VCaP (cell line): ENCODE measurements at regions not wholly inside any gene's neighbourhood (a gene's known extent, or its start where the extent isn't known, plus 50 kb on each side); places are given as distances from the start of the nearest gene placed in this dataset.
"Not testable (repeated sequence)": the region's sequence is repeated elsewhere in the genome, so short reads cannot be mapped to it uniquely, and the experiment has no call there.

Source experiments
- H3K27ac ChIP-seq: fragments of 450-650 bp; 2 replicates; pipeline ENCODE4 v1.5.1; 2017
- CTCF ChIP-seq: fragments of 450-650 bp; conservative IDR thresholded peaks from 2 replicates; pipeline ENCODE4 v1.5.1; 2017; ENCODE audit warnings: mild to moderate bottlenecking, moderate library complexity

- TF ChIP-seq CTCF, result no peak
- no peak overlapping the region for H3K27ac ChIP-seq
Measured at GRCh38 chr20:43361526-43361925, 96.2 kb upstream of the SRSF6 start.

- TF ChIP-seq CTCF, result no peak
- H3K27ac ChIP-seq, result no peak overlapping the region
Measured at GRCh38 chr20:43360016-43360415, 97.7 kb upstream of the SRSF6 start.

- TF ChIP-seq CTCF, result no peak
Measured at GRCh38 chr20:43358811-43359210, 98.9 kb upstream of the SRSF6 start.

GRCh38 chr20:43357352-43357751, 100.3 kb upstream of the SRSF6 start:
- no peak for TF ChIP-seq CTCF
- H3K27ac ChIP-seq, result no peak overlapping the region

More at GRCh38 chr20:43358811-43359210, 98.9 kb upstream of the SRSF6 start:
- H3K27ac ChIP-seq, result no peak overlapping the region

- TF ChIP-seq CTCF, result no peak
- no peak overlapping the region for H3K27ac ChIP-seq
Measured at GRCh38 chr20:43355610-43356009, 102.1 kb upstream of the SRSF6 start.

- no peak overlapping the region for H3K27ac ChIP-seq
- TF ChIP-seq CTCF, result no peak
Measured at GRCh38 chr20:43352996-43353395, 104.7 kb upstream of the SRSF6 start.

- H3K27ac ChIP-seq, result not testable (repeated sequence)
Measured at GRCh38 chr20:43350694-43351093, 107.0 kb upstream of the SRSF6 start.

- no peak for TF ChIP-seq CTCF
- no peak overlapping the region for H3K27ac ChIP-seq
Measured at GRCh38 chr20:43349841-43350240, 107.9 kb upstream of the SRSF6 start.

GRCh38 chr20:43347839-43348238, 109.9 kb upstream of the SRSF6 start:
- H3K27ac ChIP-seq, result not testable (repeated sequence)
